CD4-positive, alpha-beta T cell treated with Interleukin-4 for 4 hours (primary cell): ENCODE measurements at regions not wholly inside any gene's neighbourhood (a gene's known extent, or its start where the extent isn't known, plus 50 kb on each side); places are given as distances from the start of the nearest gene placed in this dataset.

ENCODE experiments used
- DNase-seq: peaks from one replicate; pipeline ENCODE4 v3.0.0-alpha.2; 2020

DNA sequence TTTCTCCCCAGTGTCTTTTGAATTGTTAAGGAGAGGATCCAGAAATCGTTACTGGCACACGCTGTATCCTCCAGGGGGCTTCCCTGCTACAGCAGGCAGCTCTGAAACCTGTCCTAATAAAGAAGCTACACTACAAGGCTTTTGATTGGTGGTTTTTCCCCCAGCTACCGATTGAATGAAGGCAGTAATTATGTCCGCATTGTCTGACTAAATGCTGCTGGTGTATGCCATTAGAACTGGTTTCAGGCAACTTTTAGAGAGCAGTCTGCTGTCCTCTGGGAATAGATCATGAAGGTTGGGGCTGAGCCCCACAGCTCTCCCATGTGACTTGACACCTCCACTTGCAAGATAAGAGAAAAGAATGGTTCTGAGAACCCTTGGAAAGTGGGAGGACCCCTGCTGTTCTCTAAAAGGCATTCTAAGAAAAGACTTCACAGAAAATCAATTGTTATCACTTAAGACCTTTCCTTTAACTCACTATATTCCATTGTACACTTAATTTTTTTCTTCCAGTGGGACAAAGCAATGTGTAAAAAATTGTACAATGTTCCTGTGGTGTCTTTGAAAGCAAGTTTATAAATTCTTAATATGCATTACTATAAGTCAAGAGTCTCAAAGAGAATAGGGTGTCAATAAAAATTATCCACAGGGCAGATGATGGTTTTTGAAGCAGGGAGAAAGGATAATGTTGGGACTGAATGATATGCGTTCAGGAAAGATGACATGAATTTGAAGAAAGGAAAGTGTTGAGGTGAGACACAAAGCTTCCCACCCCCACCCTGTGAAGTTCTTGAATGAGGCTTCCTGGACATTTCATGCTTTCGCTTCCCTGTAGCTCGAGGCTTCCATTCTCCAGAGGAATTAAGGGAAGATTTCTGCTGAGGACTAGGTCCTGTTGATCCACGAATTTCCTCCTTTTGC lies 53.0 kb upstream of the DAZL start:
- no peak for DNase-seq

GRCh38 chr3:16658925-16659793 lies 53.9 kb upstream of the DAZL start:
- no peak for DNase-seq

DNA sequence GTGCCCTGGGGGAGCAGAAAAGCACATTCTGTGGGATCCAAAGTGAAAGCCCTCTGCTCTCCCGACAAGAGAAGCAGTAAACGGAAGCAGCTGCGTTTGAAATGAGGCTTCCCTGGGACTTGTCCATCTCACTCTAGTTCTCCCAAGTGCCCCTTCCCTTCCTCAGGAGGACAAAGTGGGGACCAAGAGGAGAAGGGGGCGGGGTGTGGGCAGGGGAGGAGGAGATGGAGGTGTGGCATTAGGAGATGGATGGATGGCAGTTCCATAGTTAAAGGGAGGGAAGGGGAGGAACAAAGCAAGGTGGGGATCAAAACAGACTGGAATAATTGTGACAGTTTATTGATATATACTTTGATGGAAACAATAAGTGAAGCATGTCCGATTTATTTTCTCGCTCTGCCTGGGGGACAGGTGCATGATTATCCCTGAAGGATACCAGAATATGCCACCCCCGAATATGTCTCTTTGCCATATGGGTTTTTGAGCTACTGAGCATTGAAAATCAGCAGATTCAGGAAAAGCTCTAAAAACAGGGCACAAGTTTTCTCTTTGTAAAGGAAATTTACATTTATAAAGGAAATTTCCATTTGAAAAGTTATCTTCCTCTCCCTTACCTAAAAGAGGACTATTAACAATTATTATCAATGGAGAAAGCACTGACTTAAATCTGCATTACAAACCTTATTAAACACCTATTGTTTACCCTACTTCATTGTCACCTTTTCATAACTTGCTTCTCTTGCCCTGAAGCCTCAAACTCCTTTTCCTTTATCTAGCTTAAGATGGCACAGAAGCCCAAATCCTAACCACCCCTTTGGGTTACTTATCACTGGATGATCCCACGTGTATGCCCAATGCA lies 58.9 kb upstream of the DAZL start:
- no peak for DNase-seq

DNA sequence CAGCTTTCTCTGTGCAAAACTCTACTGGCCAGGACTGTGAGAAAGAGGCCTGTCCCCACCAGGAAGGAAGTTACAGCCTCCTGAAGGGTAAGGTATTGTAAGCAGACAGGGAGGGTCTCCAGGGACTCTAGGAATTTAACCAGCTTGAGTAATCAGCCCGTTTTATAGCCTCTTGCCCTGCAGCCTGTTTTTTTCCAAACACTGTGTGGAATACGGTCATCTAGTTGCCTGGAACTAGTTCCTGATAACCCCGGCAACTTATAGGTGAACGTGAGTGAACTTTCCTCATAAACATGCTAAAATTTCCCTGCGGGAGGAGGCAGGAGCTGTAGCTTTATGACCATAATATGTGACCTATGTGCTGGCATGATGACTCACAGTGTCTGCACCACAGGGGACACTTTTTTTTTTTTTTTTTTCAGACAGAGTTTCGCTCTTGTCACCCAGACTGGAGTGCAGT lies 60.1 kb upstream of the DAZL start:
- no peak for DNase-seq

DNA sequence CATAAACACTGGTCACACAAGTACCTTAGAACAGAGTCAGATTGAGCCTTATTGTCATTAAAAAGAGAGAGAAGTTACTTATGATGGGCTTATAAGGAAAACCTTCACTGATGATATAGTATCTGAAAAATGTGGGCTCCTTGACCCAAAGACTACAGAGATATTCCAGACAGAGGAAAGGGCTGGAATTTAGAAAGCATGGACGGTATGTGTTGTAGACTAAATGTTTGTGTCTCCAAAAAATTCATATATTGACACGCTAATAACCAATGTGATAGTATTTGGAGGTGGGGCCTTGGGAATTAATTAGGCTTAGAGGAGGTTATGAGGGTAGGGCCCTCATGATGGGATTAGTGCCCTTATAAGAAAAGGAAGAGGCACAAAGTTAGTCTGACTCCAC lies 61.0 kb upstream of the DAZL start:
- no peak for DNase-seq

GRCh38 chr3:16667633-16668032 lies 62.4 kb upstream of the DAZL start:
- DNase-seq, result no peak

GRCh38 chr3:16668776-16669545 lies 63.7 kb upstream of the DAZL start:
- DNase-seq, result no peak

GRCh38 chr3:16670191-16670590 lies 65.0 kb upstream of the DAZL start:
- no peak for DNase-seq

- no peak for DNase-seq
Measured at GRCh38 chr3:16671690-16672089, 66.5 kb upstream of the DAZL start.

- no peak for DNase-seq
Measured at GRCh38 chr3:16673530-16673929, 68.3 kb upstream of the DAZL start.

DNA sequence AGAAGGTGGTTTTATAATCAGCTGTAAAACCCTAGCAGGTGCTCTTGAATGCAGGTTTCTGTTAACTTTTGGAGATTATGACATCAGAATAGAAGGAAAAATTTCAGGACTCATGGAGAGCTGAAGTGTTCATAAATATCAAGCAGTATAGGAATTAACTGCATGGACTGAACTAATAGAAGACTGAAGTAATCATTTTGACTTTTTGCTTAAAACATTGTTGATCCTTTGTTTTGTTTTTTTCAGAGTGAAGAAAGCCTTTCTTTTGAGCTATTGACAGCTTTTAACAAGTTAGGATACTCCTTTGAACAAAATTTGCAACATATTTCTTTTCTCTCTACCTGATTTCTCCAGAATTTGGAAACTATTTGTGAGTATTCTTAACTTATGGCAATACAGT lies 70.6 kb upstream of the DAZL start:
- no peak for DNase-seq

GRCh38 chr3:16686679-16687078 lies 81.5 kb upstream of the DAZL start:
- DNase-seq, result no peak

DNA sequence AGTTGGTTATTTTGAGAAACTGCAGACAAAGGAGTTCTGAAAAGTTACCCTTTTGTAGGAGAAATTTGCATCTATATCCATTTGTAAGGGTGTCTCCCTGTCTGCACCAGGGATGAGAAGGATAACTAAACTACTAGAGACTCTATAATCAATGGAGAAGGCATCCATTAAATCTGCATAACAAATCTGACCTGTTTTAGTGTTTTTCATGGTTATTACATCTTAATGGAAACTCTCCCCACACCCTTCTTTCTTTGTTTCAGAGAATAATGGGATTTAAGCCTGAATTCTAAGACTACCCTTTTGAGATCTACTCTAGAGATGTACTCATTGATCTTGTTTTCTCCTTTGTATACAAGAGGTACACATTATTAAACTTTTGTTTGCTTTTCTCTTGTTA lies 82.0 kb upstream of the DAZL start:
- DNase-seq, result no peak

DNA sequence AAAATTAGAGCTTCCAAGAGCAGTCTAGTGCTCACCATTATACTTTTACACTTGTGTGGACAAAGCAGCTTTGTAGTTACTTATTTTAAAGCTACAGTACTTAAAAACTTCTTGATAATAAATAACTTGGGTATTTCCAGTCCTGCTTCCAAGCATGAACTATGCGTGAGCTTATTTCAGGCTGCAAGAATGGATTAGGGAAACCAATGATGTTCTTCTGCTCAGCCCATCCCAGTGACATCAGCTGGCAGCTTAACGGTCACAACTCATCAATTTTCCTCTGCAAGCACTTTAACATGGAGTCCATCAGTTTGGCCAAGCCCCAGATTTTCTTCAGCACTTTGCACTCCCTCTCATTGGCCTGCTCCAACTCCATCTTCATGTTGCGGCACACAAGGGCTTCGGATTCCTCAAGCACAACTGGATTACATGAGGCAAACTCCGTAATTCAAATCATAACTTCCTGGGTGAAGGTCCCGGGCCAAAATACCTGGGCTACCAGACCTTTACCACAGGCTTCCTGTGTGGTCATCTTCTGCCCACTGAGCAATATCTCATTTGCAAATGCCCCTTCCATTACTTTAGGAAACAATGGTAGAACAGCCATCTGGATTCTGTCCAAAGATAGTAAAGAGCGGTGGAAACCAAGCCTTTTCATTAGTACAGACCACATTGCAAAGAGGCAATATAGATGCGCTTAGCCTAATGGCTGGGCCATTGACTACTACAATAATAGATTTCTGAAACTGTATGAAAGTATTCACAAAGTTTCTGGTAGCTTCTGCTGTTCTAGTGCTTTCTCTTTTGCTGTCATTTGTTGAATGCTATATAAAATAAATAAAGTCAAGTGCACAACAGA lies 87.5 kb upstream of the DAZL start:
- no peak for DNase-seq

DNA sequence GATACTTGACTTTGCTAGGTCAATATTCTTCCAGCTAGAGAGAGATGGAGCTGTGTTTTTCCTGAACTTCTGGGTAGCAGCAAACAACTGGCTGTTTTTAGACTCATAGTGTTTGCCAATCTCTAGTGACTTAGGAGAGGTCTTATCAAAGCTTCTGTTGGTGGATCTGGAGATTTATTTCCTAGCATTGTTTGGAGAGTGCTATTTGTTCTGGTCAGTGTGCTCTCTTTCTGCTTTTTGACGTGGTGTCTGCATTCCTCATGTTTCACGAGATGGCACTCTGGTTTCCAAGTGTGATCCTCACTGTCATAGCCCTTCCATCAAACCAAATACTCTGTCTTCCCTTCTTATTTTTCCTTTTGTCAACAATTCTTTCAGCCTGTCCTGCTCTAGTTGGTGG lies 88.6 kb upstream of the DAZL start:
- DNase-seq, result no peak

DNA sequence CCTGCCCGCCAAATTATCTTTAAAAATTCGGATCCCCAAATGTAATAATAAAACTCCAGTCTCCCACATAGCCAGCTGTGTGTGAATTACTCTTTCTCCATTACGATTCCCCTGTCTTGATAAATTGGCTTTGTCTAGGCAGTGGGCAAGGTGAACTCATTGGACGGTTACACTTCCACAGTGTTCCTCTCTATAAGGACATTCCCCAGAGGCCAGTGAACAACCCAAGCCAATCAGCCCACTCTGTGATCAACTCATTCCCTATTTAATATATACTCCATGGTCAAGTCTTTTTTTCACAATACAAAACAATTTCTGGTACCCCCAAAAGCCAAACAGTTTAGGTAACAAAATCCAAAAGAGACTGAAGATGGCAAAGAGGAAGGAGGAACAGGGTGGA lies 90.5 kb upstream of the DAZL start:
- no peak for DNase-seq

DNA sequence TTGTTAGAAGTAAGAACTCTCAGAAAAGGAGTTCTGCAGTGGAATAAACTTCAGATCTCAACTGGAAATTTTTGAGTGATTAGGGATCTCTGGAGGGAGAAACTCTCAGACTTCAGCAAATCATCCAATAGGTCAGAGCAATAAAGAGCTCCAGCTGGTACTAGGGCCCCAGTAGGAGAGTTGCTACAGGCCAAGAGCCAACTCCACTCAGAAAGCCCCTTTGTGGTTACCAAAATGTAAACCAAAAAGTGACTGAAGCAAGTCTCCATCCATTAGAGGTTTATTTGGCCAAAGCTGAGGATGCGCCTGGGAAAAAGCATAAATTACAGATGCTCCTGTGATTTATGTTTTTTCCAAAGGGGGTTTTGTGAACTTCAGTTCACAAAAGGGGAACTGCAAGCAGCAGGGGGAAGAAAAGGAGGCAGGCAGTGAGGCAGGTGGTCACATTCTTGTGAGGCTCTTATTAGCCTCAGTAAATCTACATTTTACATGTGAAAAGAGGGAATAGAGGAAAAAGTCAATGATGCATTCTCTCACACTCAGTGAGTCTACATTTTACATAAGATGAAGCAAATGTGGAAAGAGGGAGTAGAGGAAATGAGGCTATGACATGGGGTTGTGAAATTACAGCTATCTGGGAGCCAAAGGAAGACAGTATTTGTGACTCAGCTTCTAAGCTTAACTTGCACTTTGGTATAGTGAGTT lies 92.4 kb upstream of the DAZL start:
- DNase-seq, result no peak

- DNase-seq, result no peak
Measured at GRCh38 chr3:16700651-16701050, 95.4 kb upstream of the DAZL start.

DNA sequence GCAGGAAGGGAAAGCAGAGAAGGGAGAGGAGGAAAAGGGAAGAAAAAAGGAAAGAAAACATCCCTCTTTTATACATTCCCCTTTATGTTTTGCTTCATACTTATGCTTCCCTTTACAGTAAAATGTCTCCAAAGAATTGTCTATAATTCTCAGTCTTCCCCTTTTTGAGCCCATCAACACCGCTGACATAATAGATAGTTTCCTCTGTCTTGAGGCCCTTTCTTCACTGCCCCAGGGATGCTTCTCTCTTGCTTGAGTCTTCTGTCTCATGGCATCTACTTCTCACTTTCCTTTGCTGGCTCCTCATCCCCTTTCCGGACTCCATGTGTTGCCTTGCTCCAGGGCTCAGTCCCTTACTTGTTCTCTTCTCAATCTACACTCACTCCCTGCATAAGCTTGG lies 99.7 kb upstream of the DAZL start:
- no peak for DNase-seq

DNA sequence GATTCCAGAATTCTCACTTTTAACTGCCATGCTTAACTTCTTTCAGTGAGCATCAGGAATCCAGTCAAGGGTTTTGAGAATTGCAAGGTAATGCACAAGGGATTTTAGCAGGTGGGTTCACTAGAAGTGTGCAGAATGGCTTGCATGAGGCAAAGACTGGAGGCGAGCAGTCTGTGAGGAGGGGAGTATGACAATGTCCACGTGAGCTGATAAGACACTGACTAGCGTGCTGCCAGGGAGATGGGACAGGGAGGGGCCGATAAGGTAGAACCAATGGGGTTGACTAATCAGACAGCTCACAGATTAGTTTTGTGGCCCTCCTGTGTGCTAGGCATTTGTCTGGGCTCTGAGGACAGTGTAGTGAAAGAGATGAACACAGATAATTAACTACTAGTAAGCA lies 102.0 kb upstream of the DAZL start:
- no peak for DNase-seq

- no peak for DNase-seq
Measured at GRCh38 chr3:16708285-16708684, 103.1 kb upstream of the DAZL start.
